Head of caudate nucleus (tissue), 42 donors: ENCODE measurements at regions not wholly inside any gene's neighbourhood (a gene's known extent, or its start where the extent isn't known, plus 50 kb on each side); places are given as distances from the start of the nearest gene placed in this dataset.

Experiments used
- DNase-seq, 42 donors: peaks; one replicate each; pipeline versions ENCODE4 v3.0.0 to v3.0.0-alpha.2; 2020 to 2021; ENCODE audit warnings: mixed read lengths in 7 of 42
- intact Hi-C: fragments of 100-400 bp; cut with DNase I; formaldehyde crosslinking; loops from one replicate; pipeline ENCODE4 v1.15.0; 2022

DNA sequence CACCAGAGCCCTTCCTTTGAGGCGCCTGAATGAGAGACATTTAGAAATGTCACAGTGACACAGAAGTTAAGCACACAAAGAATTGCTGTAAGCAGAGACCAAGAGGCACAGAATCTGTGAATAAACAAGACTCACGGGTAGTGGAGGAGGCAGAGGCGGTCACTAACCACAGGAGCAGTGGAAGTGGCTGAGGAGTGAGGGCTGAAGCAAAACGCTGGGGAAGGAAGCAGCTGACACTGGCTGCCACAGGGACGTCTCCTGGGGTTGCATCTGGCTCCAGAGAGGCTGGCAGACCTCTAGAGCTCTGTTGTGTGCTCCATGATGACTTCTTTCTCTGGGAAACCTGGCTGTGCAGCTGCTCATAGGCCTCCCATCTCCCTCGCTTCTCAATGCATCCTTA lies 65.0 kb upstream of the SLC2A12 start:
- peak in 38 of 42 donors; percentile 4 to 72 (median 34) for DNase-seq
- intact Hi-C loops: no loop called here

- peak; percentile 35 to 88 (median 68) for DNase-seq
- intact Hi-C loops: no loop called here
Observed at GRCh38 chr6:134115715-134116074, 63.3 kb upstream of the SLC2A12 start.

- intact Hi-C loops: no loop called here
- peak in 12 of 42 donors; percentile 6 to 51 (median 32) for DNase-seq
Observed at GRCh38 chr6:134114918-134115714, 62.7 kb upstream of the SLC2A12 start.

DNA sequence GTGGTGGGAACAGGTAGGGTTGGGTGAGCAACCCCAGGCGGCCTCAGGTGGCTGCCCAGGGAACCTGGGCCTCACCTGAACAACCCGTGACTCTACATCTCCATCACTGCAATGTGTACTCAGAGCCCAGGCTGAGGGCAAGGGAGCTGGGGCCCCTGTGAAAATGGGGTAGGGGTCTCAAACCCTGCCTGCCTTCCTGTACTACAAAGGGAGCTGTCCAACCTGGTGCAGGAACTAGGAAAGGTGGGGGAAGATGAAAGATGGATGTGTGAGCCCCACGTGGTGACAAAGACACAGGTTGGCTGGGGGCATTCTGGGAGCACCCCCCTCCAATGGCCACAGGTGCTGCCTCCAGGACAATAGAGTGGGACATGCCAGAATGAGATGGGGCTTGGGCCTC lies 62.1 kb upstream of the SLC2A12 start:
- no peak for DNase-seq
- intact Hi-C loops: no loop called here

DNA sequence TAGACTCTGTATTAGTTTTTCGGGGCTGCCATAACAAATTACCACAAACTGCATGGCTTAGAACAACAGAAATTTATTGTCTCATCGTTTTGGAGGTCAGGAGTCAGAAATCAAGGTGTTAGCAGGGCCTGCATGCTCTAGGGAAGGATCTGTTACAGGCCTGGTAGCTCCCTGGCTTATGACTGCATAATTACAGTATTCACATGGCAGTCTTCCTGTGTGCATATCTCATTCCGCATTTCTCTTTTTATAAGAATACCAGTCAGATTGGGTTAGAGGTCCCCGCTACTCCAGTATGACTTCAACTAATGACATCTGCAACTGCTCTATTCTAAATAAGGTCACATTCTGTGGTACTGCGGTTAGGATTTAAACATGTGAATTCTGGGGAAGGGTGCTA lies 59.3 kb upstream of the SLC2A12 start:
- DNase-seq: no peak
- intact Hi-C loops: no loop called here

DNA sequence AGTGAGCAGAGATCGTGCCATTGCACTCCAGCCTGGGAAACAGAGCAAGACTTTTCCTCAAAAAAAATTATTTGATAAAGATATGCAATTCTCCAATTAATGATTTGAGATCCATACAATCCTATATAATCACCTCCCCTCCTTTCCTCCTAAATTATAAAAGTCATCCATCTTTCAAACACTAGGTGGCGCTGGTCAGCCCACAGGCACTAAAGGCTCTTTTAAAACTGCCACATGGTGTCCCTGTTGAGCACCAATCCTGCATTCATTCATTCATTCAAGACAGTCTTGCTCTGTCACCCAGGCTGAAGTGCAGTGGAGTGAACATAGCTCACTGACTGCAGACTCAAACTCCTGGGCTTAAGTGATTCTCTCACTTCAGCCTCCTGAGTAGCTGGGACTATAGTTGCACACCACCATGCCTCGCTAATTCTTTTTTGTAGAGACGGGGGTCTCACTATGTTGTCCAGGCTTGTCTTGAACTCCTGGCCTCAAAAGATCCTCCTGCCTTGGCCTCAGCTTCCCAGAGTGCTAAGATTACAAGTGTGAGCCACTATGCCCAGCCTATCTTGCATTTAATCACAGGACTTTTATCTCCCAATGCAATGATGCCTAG lies 58.7 kb upstream of the SLC2A12 start:
- DNase-seq: peak in 24 of 42 donors; percentile 9 to 76 (median 43)
- intact Hi-C loops: no loop called here

GRCh38 chr6:134106702-134107101 lies 54.3 kb upstream of the SLC2A12 start:
- DNase-seq: no peak
- intact Hi-C loops: no loop called here

DNA sequence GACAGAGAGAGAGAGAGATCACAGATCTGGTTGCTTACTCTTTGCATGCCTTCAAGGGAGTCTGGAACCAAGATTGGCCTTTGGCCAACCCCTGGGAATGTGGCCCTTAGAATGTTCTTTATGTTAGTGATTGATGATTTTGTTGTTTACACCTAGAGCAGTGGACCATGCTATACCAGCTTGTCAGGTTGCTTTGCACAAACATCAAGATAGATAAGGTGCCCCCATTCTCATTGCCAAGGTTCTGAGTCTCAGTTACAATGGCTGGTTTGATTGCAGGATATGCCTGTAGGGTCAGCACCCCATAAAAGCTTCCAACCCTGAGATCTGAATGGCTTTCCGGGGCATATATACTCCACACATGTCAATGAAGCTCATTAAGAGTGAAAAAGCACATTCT lies 53.5 kb upstream of the SLC2A12 start:
- intact Hi-C loops: no loop called here
- no peak for DNase-seq

GRCh38 chr6:134103006-134103405 lies 50.6 kb upstream of the SLC2A12 start:
- intact Hi-C loops: no loop called here
- no peak for DNase-seq
